Fibroblast of lung (primary cell): ENCODE measurements at regions not wholly inside any gene's neighbourhood (a gene's known extent, or its start where the extent isn't known, plus 50 kb on each side); places are given as distances from the start of the nearest gene placed in this dataset.

Experiments used
- DNase-seq, 2 donors: peaks; one replicate each; pipeline versions ENCODE4 v3.0.0 to v3.0.0-alpha.2; 2010; ENCODE audit warnings: low read depth in 2 of 2
- H2AFZ ChIP-seq: 2 replicates; pipeline ENCODE4 v1.5.1; 2012; ENCODE audit warnings: low read length, control low read depth, inconsistent platforms
- H3K27ac ChIP-seq: 2 replicates; pipeline ENCODE4 v1.5.1; 2011; ENCODE audit warnings: low read length, control low read depth; ENCODE audit not compliant: insufficient read depth
- H3K27me3 ChIP-seq: 2 replicates; pipeline ENCODE4 v1.5.1; 2011; ENCODE audit warnings: mild to moderate bottlenecking, low read length; ENCODE audit not compliant: control insufficient read depth, insufficient read depth
- H3K36me3 ChIP-seq: 2 replicates; pipeline ENCODE4 v1.5.1; 2011; ENCODE audit warnings: low read length; ENCODE audit not compliant: control insufficient read depth, insufficient read depth
- H3K4me1 ChIP-seq: 2 replicates; pipeline ENCODE4 v1.5.1; 2011; ENCODE audit warnings: low read length; ENCODE audit not compliant: control insufficient read depth, insufficient read depth; ENCODE audit errors: extremely low read depth
- H3K4me2 ChIP-seq: 2 replicates; pipeline ENCODE4 v1.5.1; 2011; ENCODE audit warnings: low read length, control low read depth; ENCODE audit not compliant: insufficient read depth; ENCODE audit errors: extremely low read depth
- H3K4me3 ChIP-seq, 4 experiments: fragments of 200-600 bp in 1 of 4; sonication (generic) in 1 of 4; replicated peaks in 1 of 4; 2 replicates each; pipeline ENCODE4 v1.5.1; 2011 to 2016; ENCODE audit warnings: low read length in 4 of 4, low read depth in 3 of 4, mild to moderate bottlenecking in 3 of 4, control low read depth in 2 of 4, inconsistent platforms in 1 of 4, mixed read lengths in 1 of 4; ENCODE audit not compliant: insufficient read depth in 1 of 4; ENCODE audit errors: control extremely low read depth in 1 of 4
- H3K79me2 ChIP-seq: 2 replicates; pipeline ENCODE4 v1.5.1; 2012; ENCODE audit warnings: mild to moderate bottlenecking, low read length, inconsistent platforms; ENCODE audit not compliant: control insufficient read depth, insufficient read depth
- H3K9ac ChIP-seq: 2 replicates; pipeline ENCODE4 v1.5.1; 2011; ENCODE audit warnings: mild to moderate bottlenecking, low read length, control low read depth; ENCODE audit not compliant: insufficient read depth
- H3K9me3 ChIP-seq: 2 replicates; pipeline ENCODE4 v1.5.1; 2012; ENCODE audit warnings: low read depth, low read length; ENCODE audit not compliant: control insufficient read depth, insufficient read depth
- H4K20me1 ChIP-seq: 2 replicates; pipeline ENCODE4 v1.5.1; 2011; ENCODE audit warnings: low read length; ENCODE audit not compliant: control insufficient read depth, insufficient read depth; ENCODE audit errors: extremely low read depth
- CTCF ChIP-seq, 2 donors: IDR thresholded peaks in 1 of 2; conservative IDR thresholded peaks in 1 of 2; 1 replicate in 1 of 2; 2 replicates in 1 of 2; pipeline ENCODE4 v1.5.1; 2011 to 2012; ENCODE audit warnings: low read length in 2 of 2, control low read depth in 1 of 2, inconsistent platforms in 1 of 2, low read depth in 1 of 2, mild to moderate bottlenecking in 1 of 2
- EZH2 ChIP-seq: IDR thresholded peaks from 2 replicates; pipeline ENCODE4 v1.5.1; 2012; ENCODE audit warnings: low read length, control low read depth, mild to moderate bottlenecking; ENCODE audit errors: missing control alignments

GRCh38 chr1:2914702-2915101, 106.6 kb upstream of the ACTRT2 start:
- Histone ChIP-seq H3K9ac (no peak overlapping the region), H3K4me3 (no peak overlapping the region), H2AFZ (no peak overlapping the region), H4K20me1 (no peaks in the 10 kb centered on the region), H3K4me2 (no peak overlapping the region), H3K27me3 (no peaks in the 10 kb centered on the region), H3K27ac (no peak overlapping the region), H3K79me2 (no peaks in the 10 kb centered on the region), H3K36me3 (no peaks in the 10 kb centered on the region), H3K4me1 (no peaks in the 10 kb centered on the region), H3K9me3 (peaks cover 7% of the 10 kb centered on the region)
- DNase-seq, result no peak
- no peak for TF ChIP-seq EZH2
- no peak for TF ChIP-seq CTCF (conservative IDR thresholded peaks at IDR 0.05 in 1 of 2, IDR thresholded peaks at IDR 0.05 in 1 of 2; ENCODE audit: low read depth in 1 of 2, low read length in 2 of 2)

GRCh38 chr1:2916153-2916552, 105.1 kb upstream of the ACTRT2 start:
- Histone ChIP-seq H3K36me3 (no peaks in the 10 kb centered on the region), H3K4me3 (no peak overlapping the region), H2AFZ (no peak overlapping the region), H4K20me1 (no peaks in the 10 kb centered on the region), H3K4me2 (no peak overlapping the region), H3K79me2 (no peaks in the 10 kb centered on the region), H3K9ac (no peak overlapping the region), H3K9me3 (peaks cover 7% of the 10 kb centered on the region), H3K4me1 (no peaks in the 10 kb centered on the region), H3K27ac (no peak overlapping the region), H3K27me3 (no peaks in the 10 kb centered on the region)
- TF ChIP-seq CTCF (conservative IDR thresholded peaks at IDR 0.05 in 1 of 2, IDR thresholded peaks at IDR 0.05 in 1 of 2; ENCODE audit: low read depth in 1 of 2, low read length in 2 of 2), result no peak
- no peak for TF ChIP-seq EZH2
- no peak for DNase-seq

- no peak for DNase-seq
- Histone ChIP-seq H4K20me1 (no peaks in the 10 kb centered on the region), H3K79me2 (no peaks in the 10 kb centered on the region), H3K9ac (no peak overlapping the region), H3K27me3 (no peaks in the 10 kb centered on the region), H3K27ac (no peak overlapping the region), H3K36me3 (no peaks in the 10 kb centered on the region), H3K4me1 (no peaks in the 10 kb centered on the region), H2AFZ (no peak overlapping the region), H3K9me3 (peaks cover 7% of the 10 kb centered on the region), H3K4me2 (no peak overlapping the region), H3K4me3 (no peak overlapping the region)
- TF ChIP-seq EZH2, result no peak
- no peak for TF ChIP-seq CTCF (conservative IDR thresholded peaks at IDR 0.05 in 1 of 2, IDR thresholded peaks at IDR 0.05 in 1 of 2; ENCODE audit: low read depth in 1 of 2, low read length in 2 of 2)
Measured at GRCh38 chr1:2916706-2917105, 104.6 kb upstream of the ACTRT2 start.
